ENCODE measurements at regions not wholly inside any gene's neighbourhood (a gene's known extent, or its start where the extent isn't known, plus 50 kb on each side); places are given as distances from the start of the nearest gene placed in this dataset.
"Not testable (repeated sequence)": the region's sequence is repeated elsewhere in the genome, so short reads cannot be mapped to it uniquely, and the experiment has no call there.

GRCh38 chr20:48336597-48336996 lies 491.2 kb downstream of the PREX1 start:
- Histone ChIP-seq H3K9ac (ENCODE audit: low read length) (no peak overlapping the region), H3K27me3 (ENCODE audit: control insufficient read depth, insufficient read depth, low read length) (no peaks in the 10 kb centered on the region), H3K9me3 (ENCODE audit: control insufficient read depth, insufficient read depth, low read depth, low read length) (no peaks in the 10 kb centered on the region), H3K4me1 (ENCODE audit: control insufficient read depth, insufficient read depth, low read length) (peaks cover 4% of the 10 kb centered on the region; the same call in 1 of the 2 replicates), H3K27ac (ENCODE audit: low read depth, low read length) (no peak overlapping the region), H3K4me3 (ENCODE audit: low read depth, low read length) (no peak overlapping the region), H3K36me3 (ENCODE audit: control insufficient read depth, insufficient read depth, low read length) (no peaks in the 10 kb centered on the region)

DNA sequence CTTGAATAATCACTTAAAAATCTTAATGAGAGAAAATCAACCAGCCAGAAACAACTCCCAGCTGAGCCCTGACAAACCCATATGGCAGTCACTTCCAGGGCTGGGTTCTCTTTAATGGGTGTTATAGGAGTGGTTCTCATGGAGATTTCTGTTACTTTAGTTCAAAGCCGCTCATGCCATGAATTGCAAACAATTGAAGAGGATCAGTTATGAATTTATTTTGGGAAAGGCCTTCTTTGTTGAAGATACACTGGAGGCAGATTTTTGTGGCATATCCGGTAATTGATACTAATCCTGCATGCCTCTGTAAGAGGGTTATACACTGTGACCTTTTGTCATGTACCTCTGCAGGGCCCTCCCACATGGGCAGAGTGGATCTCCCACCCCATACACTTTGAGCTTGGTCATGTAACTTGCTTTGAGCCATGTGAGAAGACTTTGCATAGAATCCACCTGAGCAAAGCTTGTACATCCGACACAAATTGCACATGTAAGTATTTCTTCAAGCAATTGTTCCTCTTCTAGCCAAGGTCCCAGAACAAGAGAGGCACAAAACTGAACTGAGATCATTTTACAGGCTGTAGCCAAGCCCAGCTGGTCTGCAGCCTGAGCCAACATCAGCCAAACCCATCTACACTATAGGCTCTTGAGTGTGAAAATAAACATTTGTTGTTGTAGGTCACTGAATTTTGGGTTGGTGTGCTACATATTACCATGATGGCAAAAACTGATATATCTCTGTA lies 492.3 kb downstream of the PREX1 start:
- H3K4me3 ChIP-seq (ENCODE audit: low read depth, low read length): no peak overlapping the region

DNA sequence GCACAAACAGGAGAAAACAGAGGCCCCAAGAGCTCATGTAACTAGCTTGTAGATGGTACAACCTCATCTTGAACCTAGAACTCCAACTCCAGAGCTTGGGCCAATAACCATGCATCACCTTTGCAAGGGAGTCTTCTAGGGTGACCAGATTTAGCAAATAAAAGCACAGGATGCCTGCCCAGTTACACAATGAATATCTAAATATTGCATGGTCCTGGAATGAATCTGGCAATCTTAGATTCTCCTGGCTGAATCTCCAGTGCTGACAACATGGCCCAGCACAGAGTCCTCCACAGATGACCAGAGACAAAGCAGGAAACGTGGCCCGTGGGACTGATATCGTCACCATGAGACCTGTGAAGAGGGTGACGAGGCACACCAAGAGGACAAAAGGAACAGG lies 494.1 kb downstream of the PREX1 start:
- Histone ChIP-seq H3K27me3 (ENCODE audit: control insufficient read depth, insufficient read depth, low read length) (no peaks in the 10 kb centered on the region), H3K27ac (ENCODE audit: low read depth, low read length) (no peak overlapping the region), H3K9ac (ENCODE audit: low read length) (no peak overlapping the region), H3K4me3 (ENCODE audit: low read depth, low read length) (no peak overlapping the region), H3K4me1 (ENCODE audit: control insufficient read depth, insufficient read depth, low read length) (peaks cover 8% of the 10 kb centered on the region; the same call in 1 of the 2 replicates), H3K9me3 (ENCODE audit: control insufficient read depth, insufficient read depth, low read depth, low read length) (no peaks in the 10 kb centered on the region), H3K36me3 (ENCODE audit: control insufficient read depth, insufficient read depth, low read length) (no peaks in the 10 kb centered on the region)

More for the DNA sequence above, 492.3 kb downstream of the PREX1 start:
- Histone ChIP-seq H3K36me3 (ENCODE audit: control insufficient read depth, insufficient read depth, low read length) (no peaks in the 10 kb centered on the region), H3K4me1 (ENCODE audit: control insufficient read depth, insufficient read depth, low read length) (peaks cover 4% of the 10 kb centered on the region; the same call in 1 of the 2 replicates), H3K27ac (ENCODE audit: low read depth, low read length) (no peak overlapping the region), H3K27me3 (ENCODE audit: control insufficient read depth, insufficient read depth, low read length) (no peaks in the 10 kb centered on the region), H3K9ac (ENCODE audit: low read length) (no peak overlapping the region), H3K9me3 (ENCODE audit: control insufficient read depth, insufficient read depth, low read depth, low read length) (no peaks in the 10 kb centered on the region)

DNA sequence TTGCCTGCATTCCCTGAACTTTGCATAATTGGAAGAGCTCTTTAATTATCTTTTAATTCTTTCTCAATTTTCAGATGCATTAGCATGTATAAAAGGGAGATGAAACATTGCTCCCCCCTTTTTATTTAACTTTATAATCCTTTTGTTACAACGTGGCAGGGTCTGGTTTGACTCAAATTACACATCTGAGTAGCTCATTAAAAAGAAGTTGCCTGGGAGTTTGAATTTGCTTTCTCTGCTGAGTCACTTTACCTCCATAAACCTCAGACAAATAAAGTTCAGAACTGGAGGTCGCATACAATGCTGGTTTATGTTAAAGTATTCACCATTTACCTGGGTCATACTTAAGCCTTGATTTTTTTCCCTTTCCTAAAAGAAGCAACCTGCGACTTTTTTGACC lies 495.2 kb downstream of the PREX1 start:
- Histone ChIP-seq H3K27me3 (ENCODE audit: control insufficient read depth, insufficient read depth, low read length) (no peaks in the 10 kb centered on the region), H3K9me3 (ENCODE audit: control insufficient read depth, insufficient read depth, low read depth, low read length) (no peaks in the 10 kb centered on the region), H3K9ac (ENCODE audit: low read length) (no peak overlapping the region), H3K36me3 (ENCODE audit: control insufficient read depth, insufficient read depth, low read length) (no peaks in the 10 kb centered on the region), H3K27ac (ENCODE audit: low read depth, low read length) (no peak overlapping the region), H3K4me3 (ENCODE audit: low read depth, low read length) (no peak overlapping the region), H3K4me1 (ENCODE audit: control insufficient read depth, insufficient read depth, low read length) (peaks cover 8% of the 10 kb centered on the region; the same call in 1 of the 2 replicates)

GRCh38 chr20:48331518-48332286 lies 496.1 kb downstream of the PREX1 start:
- no peak overlapping the region for H3K27ac ChIP-seq (ENCODE audit: low read depth, low read length)
- no peak overlapping the region for H3K4me3 ChIP-seq (ENCODE audit: low read depth, low read length)
- H3K27me3 ChIP-seq (ENCODE audit: control insufficient read depth, insufficient read depth, low read length): no peaks in the 10 kb centered on the region
- H3K4me1 ChIP-seq (ENCODE audit: control insufficient read depth, insufficient read depth, low read length): peaks cover 12% of the 10 kb centered on the region; the same call in 1 of the 2 replicates
- H3K36me3 ChIP-seq (ENCODE audit: control insufficient read depth, insufficient read depth, low read length): no peaks in the 10 kb centered on the region
- no peak overlapping the region for H3K9ac ChIP-seq (ENCODE audit: low read length)
- no peaks in the 10 kb centered on the region for H3K9me3 ChIP-seq (ENCODE audit: control insufficient read depth, insufficient read depth, low read depth, low read length)

GRCh38 chr20:48329676-48330664 lies 497.8 kb downstream of the PREX1 start:
- peaks cover 21% of the 10 kb centered on the region for H3K4me1 ChIP-seq (ENCODE audit: control insufficient read depth, insufficient read depth, low read length)
- no peak overlapping the region for H3K4me3 ChIP-seq (ENCODE audit: low read depth, low read length)
- no peaks in the 10 kb centered on the region for H3K36me3 ChIP-seq (ENCODE audit: control insufficient read depth, insufficient read depth, low read length)
- H3K27ac ChIP-seq (ENCODE audit: low read depth, low read length): no peak overlapping the region
- H3K9me3 ChIP-seq (ENCODE audit: control insufficient read depth, insufficient read depth, low read depth, low read length): no peaks in the 10 kb centered on the region
- no peaks in the 10 kb centered on the region for H3K27me3 ChIP-seq (ENCODE audit: control insufficient read depth, insufficient read depth, low read length)
- no peak overlapping the region for H3K9ac ChIP-seq (ENCODE audit: low read length)

- no peak overlapping the region for H3K27ac ChIP-seq (ENCODE audit: low read depth, low read length)
- no peaks in the 10 kb centered on the region for H3K9me3 ChIP-seq (ENCODE audit: control insufficient read depth, insufficient read depth, low read depth, low read length)
- no peak overlapping the region for H3K9ac ChIP-seq (ENCODE audit: low read length)
- H3K27me3 ChIP-seq (ENCODE audit: control insufficient read depth, insufficient read depth, low read length): no peaks in the 10 kb centered on the region
- H3K4me3 ChIP-seq (ENCODE audit: low read depth, low read length): no peak overlapping the region
- H3K36me3 ChIP-seq (ENCODE audit: control insufficient read depth, insufficient read depth, low read length): no peaks in the 10 kb centered on the region
- H3K4me1 ChIP-seq (ENCODE audit: control insufficient read depth, insufficient read depth, low read length): peaks cover 21% of the 10 kb centered on the region
Observed at GRCh38 chr20:48329031-48329615, 498.7 kb downstream of the PREX1 start.

- not testable (repeated sequence) for H3K36me3 ChIP-seq (ENCODE audit: control insufficient read depth, insufficient read depth, low read length); H3K9me3 ChIP-seq (ENCODE audit: control insufficient read depth, insufficient read depth, low read depth, low read length); H3K27ac ChIP-seq (ENCODE audit: low read depth, low read length); H3K9ac ChIP-seq (ENCODE audit: low read length); H3K4me3 ChIP-seq (ENCODE audit: low read depth, low read length); H3K27me3 ChIP-seq (ENCODE audit: control insufficient read depth, insufficient read depth, low read length)
- peaks cover 21% of the 10 kb centered on the region for H3K4me1 ChIP-seq (ENCODE audit: control insufficient read depth, insufficient read depth, low read length)
Observed at GRCh38 chr20:48327848-48328247, 500.0 kb downstream of the PREX1 start.

GRCh38 chr20:48326868-48327267 lies 500.9 kb downstream of the PREX1 start:
- Histone ChIP-seq H3K9ac (ENCODE audit: low read length) (no peak overlapping the region), H3K9me3 (ENCODE audit: control insufficient read depth, insufficient read depth, low read depth, low read length) (no peaks in the 10 kb centered on the region), H3K36me3 (ENCODE audit: control insufficient read depth, insufficient read depth, low read length) (no peaks in the 10 kb centered on the region), H3K4me1 (ENCODE audit: control insufficient read depth, insufficient read depth, low read length) (peaks cover 17% of the 10 kb centered on the region), H3K27me3 (ENCODE audit: control insufficient read depth, insufficient read depth, low read length) (no peaks in the 10 kb centered on the region), H3K27ac (ENCODE audit: low read depth, low read length) (no peak overlapping the region), H3K4me3 (ENCODE audit: low read depth, low read length) (no peak overlapping the region)

DNA sequence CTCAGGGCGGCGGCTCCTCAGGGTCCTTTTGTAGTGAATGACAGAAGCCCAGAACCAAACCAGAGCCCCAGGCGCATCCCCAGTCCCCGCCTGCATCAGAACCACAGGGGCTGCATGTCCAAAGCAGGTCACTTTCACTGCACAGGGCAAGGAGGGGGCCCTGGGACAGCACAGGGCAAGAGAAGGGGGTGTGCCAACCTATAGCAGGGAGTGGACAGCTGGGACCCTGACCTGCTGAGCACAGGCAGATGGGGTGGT lies 501.4 kb downstream of the PREX1 start:
- H3K4me3 ChIP-seq (ENCODE audit: low read depth, low read length): no peak overlapping the region
- peaks cover 16% of the 10 kb centered on the region for H3K4me1 ChIP-seq (ENCODE audit: control insufficient read depth, insufficient read depth, low read length)

More for the DNA sequence above, 501.4 kb downstream of the PREX1 start:
- Histone ChIP-seq H3K27ac (ENCODE audit: low read depth, low read length) (no peak overlapping the region), H3K9me3 (ENCODE audit: control insufficient read depth, insufficient read depth, low read depth, low read length) (no peaks in the 10 kb centered on the region), H3K27me3 (ENCODE audit: control insufficient read depth, insufficient read depth, low read length) (no peaks in the 10 kb centered on the region), H3K36me3 (ENCODE audit: control insufficient read depth, insufficient read depth, low read length) (no peaks in the 10 kb centered on the region), H3K9ac (ENCODE audit: low read length) (no peak overlapping the region)
